ENCODE measurements at regions not wholly inside any gene's neighbourhood (a gene's known extent, or its start where the extent isn't known, plus 50 kb on each side); places are given as distances from the start of the nearest gene placed in this dataset.

DNA sequence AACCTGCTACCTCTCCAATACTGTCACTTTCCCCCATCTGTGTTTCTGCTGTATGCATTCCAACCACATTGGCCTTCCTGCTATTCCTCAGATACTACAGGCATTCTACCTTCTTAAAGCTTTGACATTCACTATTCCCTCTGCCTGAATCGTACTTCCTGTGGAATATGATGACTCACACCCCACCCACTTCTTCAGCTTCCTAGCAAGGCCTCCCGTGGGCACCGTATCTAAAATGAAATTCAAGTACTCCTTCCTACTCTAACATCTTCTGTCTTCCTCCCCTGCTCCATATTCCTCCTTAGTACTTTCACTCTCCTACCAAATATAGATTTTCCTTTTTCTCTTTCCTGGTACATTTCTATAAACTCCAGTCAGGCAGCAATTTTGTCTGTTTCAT is 710.4 kb downstream of the RNF144A start:
- no peak for DNase-seq
- no peaks in the 10 kb centered on the region for H3K9me2 ChIP-seq (replicated peaks; ENCODE audit: insufficient read depth, low read length)
- no peak for TF ChIP-seq EZH2 (optimal IDR thresholded peaks at IDR 0.05; ENCODE audit: low read depth, low read length)
- TF ChIP-seq, protein P1, sequence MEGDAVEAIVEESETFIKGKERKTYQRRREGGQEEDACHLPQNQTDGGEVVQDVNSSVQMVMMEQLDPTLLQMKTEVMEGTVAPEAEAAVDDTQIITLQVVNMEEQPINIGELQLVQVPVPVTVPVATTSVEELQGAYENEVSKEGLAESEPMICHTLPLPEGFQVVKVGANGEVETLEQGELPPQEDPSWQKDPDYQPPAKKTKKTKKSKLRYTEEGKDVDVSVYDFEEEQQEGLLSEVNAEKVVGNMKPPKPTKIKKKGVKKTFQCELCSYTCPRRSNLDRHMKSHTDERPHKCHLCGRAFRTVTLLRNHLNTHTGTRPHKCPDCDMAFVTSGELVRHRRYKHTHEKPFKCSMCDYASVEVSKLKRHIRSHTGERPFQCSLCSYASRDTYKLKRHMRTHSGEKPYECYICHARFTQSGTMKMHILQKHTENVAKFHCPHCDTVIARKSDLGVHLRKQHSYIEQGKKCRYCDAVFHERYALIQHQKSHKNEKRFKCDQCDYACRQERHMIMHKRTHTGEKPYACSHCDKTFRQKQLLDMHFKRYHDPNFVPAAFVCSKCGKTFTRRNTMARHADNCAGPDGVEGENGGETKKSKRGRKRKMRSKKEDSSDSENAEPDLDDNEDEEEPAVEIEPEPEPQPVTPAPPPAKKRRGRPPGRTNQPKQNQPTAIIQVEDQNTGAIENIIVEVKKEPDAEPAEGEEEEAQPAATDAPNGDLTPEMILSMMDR (IDR thresholded peaks at IDR 0.05; ENCODE audit: low read length): no peak
- no peak for TF ChIP-seq EZH2phosphoT487 (IDR thresholded peaks at IDR 0.05; ENCODE audit: low read length)
- H3F3A ChIP-seq (ENCODE audit: insufficient read depth, low read length): no peaks in the 10 kb centered on the region
- H3K4me1 ChIP-seq (ENCODE audit: low read length): no peaks in the 10 kb centered on the region
- H3K9me3 ChIP-seq (replicated peaks; ENCODE audit: insufficient read depth, low read length): no peaks in the 10 kb centered on the region
- no peak overlapping the region for H3K4me2 ChIP-seq (ENCODE audit: low read depth, low read length)
- no peak overlapping the region for H3K27ac ChIP-seq (ENCODE audit: low read length)
- H2AFZ ChIP-seq (ENCODE audit: low read length): no peak overlapping the region
- no peaks in the 10 kb centered on the region for H3K36me3 ChIP-seq (replicated peaks; ENCODE audit: insufficient read depth, low read length)
- no peak overlapping the region for H3K4me3 ChIP-seq (ENCODE audit: low read length)
- no peaks in the 10 kb centered on the region for H3K27me3 ChIP-seq (replicated peaks; ENCODE audit: insufficient read depth, low read length)
- H3K9ac ChIP-seq (ENCODE audit: low read length): no peak overlapping the region
- H4K20me1 ChIP-seq (ENCODE audit: insufficient read depth, low read length): no peaks in the 10 kb centered on the region
- no peaks in the 10 kb centered on the region for H3K79me2 ChIP-seq (ENCODE audit: low read length)

DNA sequence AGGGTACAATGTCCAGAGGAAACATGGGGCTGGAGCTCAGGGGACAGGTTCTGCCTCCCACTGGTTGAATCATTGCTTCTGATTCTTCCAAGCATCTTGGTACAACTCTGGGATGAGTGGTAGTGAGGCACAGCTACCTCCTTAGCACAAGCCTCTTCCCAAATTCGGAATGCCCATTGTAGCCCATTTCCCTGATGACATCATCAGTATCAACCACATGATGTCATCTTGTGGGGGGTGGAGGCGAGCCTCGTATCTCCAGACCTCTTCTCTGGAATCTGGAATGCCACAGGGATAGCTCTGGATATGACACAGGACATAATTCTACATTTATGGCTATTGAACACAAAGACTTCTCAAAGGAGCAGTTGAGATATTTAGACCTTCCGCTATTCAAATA is 715.2 kb downstream of the RNF144A start:
- H3K4me2 ChIP-seq (ENCODE audit: low read depth, low read length): no peak overlapping the region
- no peak overlapping the region for H3K4me3 ChIP-seq (ENCODE audit: low read length)
- H3K27ac ChIP-seq (ENCODE audit: low read length): no peak overlapping the region

DNA sequence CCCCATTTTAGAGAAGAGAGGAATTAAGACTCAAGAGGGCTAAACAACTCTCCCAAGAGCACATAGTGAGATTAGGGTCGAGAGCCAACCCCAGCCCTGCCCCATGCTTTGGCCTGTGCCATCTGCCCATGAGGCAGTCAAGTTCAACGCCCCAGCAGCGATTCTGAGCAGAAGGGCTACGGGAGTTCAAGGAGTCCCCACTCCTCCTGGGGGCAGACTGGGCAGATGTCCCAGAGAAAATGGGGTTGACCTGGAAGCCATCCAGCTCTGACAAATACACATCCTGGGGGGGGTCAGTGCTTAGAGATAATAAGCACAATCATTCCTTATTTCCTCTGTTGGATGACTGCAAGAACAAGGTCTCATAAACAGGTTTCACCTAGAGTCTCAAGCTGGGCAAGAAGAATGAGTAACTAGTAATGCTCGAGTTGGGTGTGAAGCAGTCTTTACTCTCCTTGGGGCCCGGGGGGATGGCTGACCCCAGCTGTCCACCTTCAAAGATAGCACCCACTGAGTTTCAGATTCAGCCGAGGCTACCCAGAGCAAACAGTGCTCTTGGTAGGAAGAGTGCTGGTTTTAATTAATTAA is 716.4 kb downstream of the RNF144A start:
- Histone ChIP-seq H3K36me3 (replicated peaks; ENCODE audit: insufficient read depth, low read length) (no peaks in the 10 kb centered on the region), H3K4me3 (ENCODE audit: low read length) (no peak overlapping the region), H3F3A (ENCODE audit: insufficient read depth, low read length) (no peaks in the 10 kb centered on the region), H3K27ac (ENCODE audit: low read length) (no peak overlapping the region), H3K9ac (ENCODE audit: low read length) (no peak overlapping the region), H3K79me2 (ENCODE audit: low read length) (no peaks in the 10 kb centered on the region), H4K20me1 (ENCODE audit: insufficient read depth, low read length) (no peaks in the 10 kb centered on the region), H2AFZ (ENCODE audit: low read length) (no peak overlapping the region), H3K9me3 (replicated peaks; ENCODE audit: insufficient read depth, low read length) (no peaks in the 10 kb centered on the region), H3K4me2 (ENCODE audit: low read depth, low read length) (no peak overlapping the region), H3K4me1 (ENCODE audit: low read length) (no peaks in the 10 kb centered on the region), H3K27me3 (replicated peaks; ENCODE audit: insufficient read depth, low read length) (no peaks in the 10 kb centered on the region), H3K9me2 (replicated peaks; ENCODE audit: insufficient read depth, low read length) (no peaks in the 10 kb centered on the region)
- TF ChIP-seq, protein P1 (IDR thresholded peaks at IDR 0.05; ENCODE audit: low read length): no peak
- TF ChIP-seq EZH2phosphoT487 (IDR thresholded peaks at IDR 0.05; ENCODE audit: low read length): no peak
- no peak for TF ChIP-seq EZH2 (optimal IDR thresholded peaks at IDR 0.05; ENCODE audit: low read depth, low read length)
- no peak for DNase-seq

More for the DNA sequence above, 715.2 kb downstream of the RNF144A start:
- Histone ChIP-seq H2AFZ (ENCODE audit: low read length) (no peak overlapping the region), H3F3A (ENCODE audit: insufficient read depth, low read length) (no peaks in the 10 kb centered on the region), H3K9me3 (replicated peaks; ENCODE audit: insufficient read depth, low read length) (no peaks in the 10 kb centered on the region), H3K36me3 (replicated peaks; ENCODE audit: insufficient read depth, low read length) (no peaks in the 10 kb centered on the region), H4K20me1 (ENCODE audit: insufficient read depth, low read length) (no peaks in the 10 kb centered on the region), H3K9ac (ENCODE audit: low read length) (no peak overlapping the region), H3K79me2 (ENCODE audit: low read length) (no peaks in the 10 kb centered on the region), H3K27me3 (replicated peaks; ENCODE audit: insufficient read depth, low read length) (no peaks in the 10 kb centered on the region), H3K9me2 (replicated peaks; ENCODE audit: insufficient read depth, low read length) (no peaks in the 10 kb centered on the region), H3K4me1 (ENCODE audit: low read length) (no peaks in the 10 kb centered on the region)
- TF ChIP-seq EZH2 (optimal IDR thresholded peaks at IDR 0.05; ENCODE audit: low read depth, low read length): no peak
- TF ChIP-seq EZH2phosphoT487 (IDR thresholded peaks at IDR 0.05; ENCODE audit: low read length): no peak
- TF ChIP-seq, protein P1 (IDR thresholded peaks at IDR 0.05; ENCODE audit: low read length): no peak
- DNase-seq: no peak
